Natural killer cell (primary cell): ENCODE measurements at regions not wholly inside any gene's neighbourhood (a gene's known extent, or its start where the extent isn't known, plus 50 kb on each side); places are given as distances from the start of the nearest gene placed in this dataset.

ENCODE experiments used
- ATAC-seq, 3 donors: fragments of 150-1000 bp in 2 of 3; fragments of 200-7000 bp in 1 of 3; cut with Tn5 transposase; 1 replicate in 1 of 3; 2 replicates in 2 of 3; pipeline ENCODE4 v1.10.0; 2021; ENCODE audit warnings: mild to moderate bottlenecking in 2 of 3, moderate library complexity in 2 of 3
- DNase-seq, 2 donors: peaks; one replicate each; pipeline versions ENCODE4 v3.0.0 to v3.0.0-alpha.2; 2013 to 2021; ENCODE audit warnings: mixed read lengths in 1 of 2
- H3K27ac ChIP-seq: one replicate; pipeline ENCODE4 v1.5.1; 2013; ENCODE audit warnings: mild to moderate bottlenecking, low read length
- H3K27me3 ChIP-seq: one replicate; pipeline ENCODE4 v1.6.1; 2013; ENCODE audit warnings: low read length; ENCODE audit not compliant: control insufficient read depth, insufficient read depth
- H3K36me3 ChIP-seq: one replicate; pipeline ENCODE4 v1.6.1; 2013; ENCODE audit warnings: low read length; ENCODE audit not compliant: control insufficient read depth, insufficient read depth
- H3K4me1 ChIP-seq: one replicate; pipeline ENCODE4 v1.6.1; 2013; ENCODE audit warnings: low read length; ENCODE audit not compliant: control insufficient read depth, insufficient read depth
- H3K4me3 ChIP-seq: one replicate; pipeline ENCODE4 v1.5.1; 2013; ENCODE audit warnings: low read length
- H3K9me3 ChIP-seq: one replicate; pipeline ENCODE4 v1.6.1; 2013; ENCODE audit warnings: low read length; ENCODE audit not compliant: control insufficient read depth, insufficient read depth
- H3K27ac Mint-ChIP-seq, 2 donors: one replicate each; pipeline ENCODE4 v1.8.0; 2022; ENCODE audit warnings: mild to moderate bottlenecking in 2 of 2, mixed read lengths in 2 of 2, moderate library complexity in 1 of 2
- H3K27me3 Mint-ChIP-seq, 2 donors: one replicate each; pipeline ENCODE4 v1.8.0; 2022; ENCODE audit warnings: low read depth in 2 of 2, mixed read lengths in 2 of 2
- H3K36me3 Mint-ChIP-seq: one replicate; pipeline ENCODE4 v1.8.0; 2022; ENCODE audit warnings: mixed read lengths
- H3K4me1 Mint-ChIP-seq, 2 donors: one replicate each; pipeline ENCODE4 v1.8.0; 2022; ENCODE audit warnings: mixed read lengths in 2 of 2
- H3K4me3 Mint-ChIP-seq: one replicate; pipeline ENCODE4 v1.8.0; 2022; ENCODE audit warnings: mild to moderate bottlenecking, moderate library complexity, mixed read lengths
- H3K9me3 Mint-ChIP-seq, 2 donors: one replicate each; pipeline ENCODE4 v1.8.0; 2022; ENCODE audit warnings: mixed read lengths in 2 of 2
- WGBS: methylation state at CpG from one replicate; pipeline ENCODE4 v1.1.7; 2013; ENCODE audit warnings: missing lambda C conversion rate; ENCODE audit not compliant: insufficient coverage; 5-methylcytosine and 5-hydroxymethylcytosine counted together
- intact Hi-C: fragments of 100-400 bp; cut with micrococcal nuclease; formaldehyde crosslinking; loops from one replicate; pipeline ENCODE4 v1.14.2; 2022
- TF ChIP-seq, protein P1 (sequence below): fragments of 200-600 bp; IDR thresholded peaks from one replicate; pipeline ENCODE4 v1.8.0; 2022; ENCODE audit warnings: antibody characterized with exemption

DNA sequence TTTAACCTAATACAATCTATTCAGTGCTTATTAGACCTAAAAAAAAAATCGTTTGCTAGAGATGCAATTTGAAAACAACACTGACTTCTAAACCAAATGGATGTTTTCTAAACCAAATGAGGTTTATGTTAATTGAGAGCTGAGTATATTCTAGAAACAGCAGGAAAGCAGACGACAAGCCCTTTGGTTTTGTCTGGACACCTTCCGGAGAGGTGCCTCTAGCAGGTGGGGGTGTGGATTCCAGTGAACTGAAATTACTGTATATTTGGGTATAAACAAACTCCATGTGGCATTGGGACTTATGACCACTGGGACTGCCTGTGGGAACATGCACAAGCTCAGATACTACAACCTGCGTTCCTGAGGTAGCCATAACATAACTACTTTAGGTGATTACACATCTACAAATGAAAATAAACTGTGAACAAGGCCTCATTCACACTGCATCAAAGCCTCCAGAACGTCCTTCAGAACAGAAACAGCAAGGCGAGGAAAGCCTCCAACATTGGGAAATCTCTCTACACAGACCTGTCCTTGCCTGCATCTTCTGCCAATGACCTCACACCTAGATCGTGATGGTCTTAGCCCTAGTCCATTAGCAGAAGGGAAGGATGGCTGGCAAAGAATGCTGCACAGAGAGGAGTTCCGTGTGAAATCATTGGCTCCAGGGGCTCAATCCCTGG is 206.8 kb upstream of the FOXQ1 start:
- ATAC-seq (no peak), DNase-seq (no peak)
- Mint-ChIP-seq H3K36me3 (no peaks in the 10 kb centered on the region), H3K9me3 (no peaks in the 10 kb centered on the region), H3K27me3 (peaks cover 12 to 39% of the 10 kb centered on the region in 2 donors), H3K27ac (no peak overlapping the region), H3K4me3 (no peak overlapping the region), H3K4me1 (no peaks in the 10 kb centered on the region)
- Histone ChIP-seq H3K27me3 (no peaks in the 10 kb centered on the region), H3K9me3 (no peaks in the 10 kb centered on the region), H3K36me3 (no peaks in the 10 kb centered on the region), H3K4me1 (no peaks in the 10 kb centered on the region), H3K4me3 (no peak overlapping the region), H3K27ac (no peak overlapping the region)
- TF ChIP-seq, protein P1, sequence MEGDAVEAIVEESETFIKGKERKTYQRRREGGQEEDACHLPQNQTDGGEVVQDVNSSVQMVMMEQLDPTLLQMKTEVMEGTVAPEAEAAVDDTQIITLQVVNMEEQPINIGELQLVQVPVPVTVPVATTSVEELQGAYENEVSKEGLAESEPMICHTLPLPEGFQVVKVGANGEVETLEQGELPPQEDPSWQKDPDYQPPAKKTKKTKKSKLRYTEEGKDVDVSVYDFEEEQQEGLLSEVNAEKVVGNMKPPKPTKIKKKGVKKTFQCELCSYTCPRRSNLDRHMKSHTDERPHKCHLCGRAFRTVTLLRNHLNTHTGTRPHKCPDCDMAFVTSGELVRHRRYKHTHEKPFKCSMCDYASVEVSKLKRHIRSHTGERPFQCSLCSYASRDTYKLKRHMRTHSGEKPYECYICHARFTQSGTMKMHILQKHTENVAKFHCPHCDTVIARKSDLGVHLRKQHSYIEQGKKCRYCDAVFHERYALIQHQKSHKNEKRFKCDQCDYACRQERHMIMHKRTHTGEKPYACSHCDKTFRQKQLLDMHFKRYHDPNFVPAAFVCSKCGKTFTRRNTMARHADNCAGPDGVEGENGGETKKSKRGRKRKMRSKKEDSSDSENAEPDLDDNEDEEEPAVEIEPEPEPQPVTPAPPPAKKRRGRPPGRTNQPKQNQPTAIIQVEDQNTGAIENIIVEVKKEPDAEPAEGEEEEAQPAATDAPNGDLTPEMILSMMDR, result no peak
- 68% methylated on average over 7 of the region's 8 CpGs for WGBS
- intact Hi-C loops, result no loop called here

DNA sequence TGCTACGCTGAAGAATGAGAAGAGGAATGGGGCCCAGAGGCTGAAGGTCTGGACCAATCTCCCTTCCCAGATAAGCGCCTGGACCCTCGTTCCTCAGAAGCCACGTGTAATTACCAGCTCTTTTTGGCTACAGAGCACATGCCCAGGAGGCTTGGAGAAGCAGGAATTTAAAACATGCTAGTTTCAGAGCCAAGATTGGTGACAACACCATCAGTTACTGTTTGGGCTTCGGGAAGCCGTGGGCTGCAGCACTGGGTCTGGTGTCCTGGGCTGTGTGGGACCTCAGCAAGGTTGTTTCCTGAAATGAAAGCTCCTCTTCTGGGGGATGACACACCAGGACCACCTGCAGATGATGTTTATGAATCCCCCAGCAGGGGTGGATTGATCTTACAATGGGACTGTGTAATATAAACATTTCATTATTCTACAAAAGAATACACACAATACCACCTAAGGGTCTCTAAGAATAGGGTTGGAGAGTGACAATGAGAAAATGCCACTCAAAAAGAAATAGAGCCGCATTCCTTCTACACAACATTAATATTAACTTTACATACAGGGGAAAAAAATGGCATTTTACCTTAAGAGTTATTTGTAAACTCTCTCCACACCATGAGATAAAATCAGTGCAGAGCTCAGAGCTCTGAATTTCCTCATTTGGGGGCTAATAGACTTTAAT is 207.8 kb upstream of the FOXQ1 start:
- Histone ChIP-seq H3K4me3 (no peak overlapping the region), H3K36me3 (no peaks in the 10 kb centered on the region), H3K9me3 (no peaks in the 10 kb centered on the region), H3K27me3 (no peaks in the 10 kb centered on the region), H3K4me1 (no peaks in the 10 kb centered on the region), H3K27ac (no peak overlapping the region)
- DNase-seq, result no peak
- intact Hi-C loops, result no loop called here
- Mint-ChIP-seq H3K27me3 (peaks cover 12 to 47% of the 10 kb centered on the region in 2 donors), H3K36me3 (no peaks in the 10 kb centered on the region), H3K27ac (no peak overlapping the region), H3K9me3 (no peaks in the 10 kb centered on the region), H3K4me1 (no peaks in the 10 kb centered on the region), H3K4me3 (no peak overlapping the region)
- 74% methylated on average over 6 of the region's 7 CpGs for WGBS
- ATAC-seq, result no peak
- TF ChIP-seq, protein P1, result no peak

DNA sequence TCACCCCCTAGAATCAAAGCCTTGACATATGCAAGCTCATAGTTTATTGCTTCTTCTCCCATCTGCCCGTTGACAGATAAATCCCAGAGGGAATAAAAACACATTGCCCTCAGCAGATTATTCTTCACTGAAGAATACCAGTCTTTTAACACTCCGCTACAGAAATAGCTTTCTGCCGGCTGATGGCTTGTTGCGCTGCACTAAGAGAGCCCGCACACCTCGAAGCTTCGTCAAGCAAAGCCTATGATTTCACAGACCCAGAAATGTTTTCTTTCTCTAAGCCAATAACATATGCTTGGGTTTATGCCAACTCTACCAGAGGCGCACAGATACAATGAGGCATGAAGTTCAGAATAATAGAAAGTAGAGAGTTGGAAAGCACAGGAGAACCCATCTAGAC is 208.9 kb upstream of the FOXQ1 start:
- TF ChIP-seq, protein P1, result no peak

More for the DNA sequence above, 208.9 kb upstream of the FOXQ1 start:
- Mint-ChIP-seq H3K27ac (no peak overlapping the region), H3K36me3 (no peaks in the 10 kb centered on the region), H3K27me3 (peaks cover 6 to 50% of the 10 kb centered on the region in 2 donors), H3K4me3 (no peak overlapping the region), H3K9me3 (no peaks in the 10 kb centered on the region), H3K4me1 (no peaks in the 10 kb centered on the region)
- 90% methylated on average over 8 of the region's 8 CpGs for WGBS
- Histone ChIP-seq H3K4me1 (no peaks in the 10 kb centered on the region), H3K27me3 (no peaks in the 10 kb centered on the region), H3K9me3 (no peaks in the 10 kb centered on the region), H3K36me3 (no peaks in the 10 kb centered on the region), H3K27ac (no peak overlapping the region), H3K4me3 (no peak overlapping the region)
- no peak for DNase-seq
- intact Hi-C loops, result no loop called here
- no peak for ATAC-seq
